GM21447 (cell line): ENCODE measurements at regions not wholly inside any gene's neighbourhood (a gene's known extent, or its start where the extent isn't known, plus 50 kb on each side); places are given as distances from the start of the nearest gene placed in this dataset.

ENCODE experiments used
- ATAC-seq: cut with Tn5 transposase; IDR thresholded peaks from one replicate; pipeline ENCODE4 v1.9.1; 2021; ENCODE audit not compliant: unreplicated experiment

- ATAC-seq = no peak
Measured at GRCh38 chr2:216287251-216287650, 85.0 kb downstream of the MARCHF4 start.

GRCh38 chr2:216286616-216287231 lies 85.6 kb downstream of the MARCHF4 start:
- no peak for ATAC-seq

- no peak for ATAC-seq
Measured at GRCh38 chr2:216285701-216286100, 86.6 kb downstream of the MARCHF4 start.

- ATAC-seq = no peak
Measured at GRCh38 chr2:216284708-216285107, 87.6 kb downstream of the MARCHF4 start.

GRCh38 chr2:216283038-216283900 lies 89.0 kb downstream of the MARCHF4 start:
- ATAC-seq = peak; percentile 67

GRCh38 chr2:216281876-216282275 lies 90.4 kb downstream of the MARCHF4 start:
- no peak for ATAC-seq

GRCh38 chr2:216281316-216281715 lies 91.0 kb downstream of the MARCHF4 start:
- ATAC-seq = no peak

GRCh38 chr2:216279459-216279858 lies 92.8 kb downstream of the MARCHF4 start:
- ATAC-seq = no peak

GRCh38 chr2:216279031-216279430 lies 93.3 kb downstream of the MARCHF4 start:
- no peak for ATAC-seq

- no peak for ATAC-seq
Measured at GRCh38 chr2:216275890-216276289, 96.4 kb downstream of the MARCHF4 start.

- no peak for ATAC-seq
Measured at GRCh38 chr2:216274194-216274840, 98.0 kb downstream of the MARCHF4 start.

- ATAC-seq = no peak
Measured at GRCh38 chr2:216261042-216261537, 111.2 kb downstream of the MARCHF4 start.

- no peak for ATAC-seq
Measured at GRCh38 chr2:216260629-216261028, 111.7 kb downstream of the MARCHF4 start.

- ATAC-seq = no peak
Measured at GRCh38 chr2:216259081-216259480, 113.2 kb downstream of the MARCHF4 start.

GRCh38 chr2:216257089-216257488 lies 115.2 kb downstream of the MARCHF4 start:
- ATAC-seq = no peak
